GM10248 (cell line): ENCODE measurements at regions not wholly inside any gene's neighbourhood (a gene's known extent, or its start where the extent isn't known, plus 50 kb on each side); places are given as distances from the start of the nearest gene placed in this dataset.
"Not testable (repeated sequence)": the region's sequence is repeated elsewhere in the genome, so short reads cannot be mapped to it uniquely, and the experiment has no call there.

Experiments used
- CTCF ChIA-PET: fragments of 300-600 bp; sonication (Branson Sonifier 250); formaldehyde crosslinking; extraction: SDS; loops from one replicate; lab custom pipeline; 2021; ENCODE audit warnings: antibody characterized with exemption; lab: Yijun Ruan, JAX
- POLR2A ChIA-PET: fragments of 350-650 bp; sonication (Branson Sonifier 250); formaldehyde crosslinking; extraction: SDS; loops from one replicate; lab custom pipeline; 2020; ENCODE audit warnings: antibody characterized with exemption; lab: Yijun Ruan, JAX
- DNase-seq: peaks from one replicate; pipeline ENCODE4 v3.0.0; 2012; ENCODE audit errors: extremely low spot score
- CTCF ChIP-seq: IDR thresholded peaks from 2 replicates; pipeline ENCODE4 v1.5.1; 2012; ENCODE audit warnings: mild to moderate bottlenecking, low read depth; ENCODE audit errors: extremely low read depth, missing control alignments, control extremely low read depth

GRCh38 chrX:130524476-130525194 is 122.8 kb downstream of the RBMX2 start:
- DNase-seq, result no peak
- CTCF ChIA-PET, result no interaction called here
- POLR2A ChIA-PET, result no interaction called here
- TF ChIP-seq CTCF, result no peak

- ChIA-PET POLR2A (no interaction called here), CTCF (no interaction called here)
- TF ChIP-seq CTCF, result no peak
- DNase-seq, result no peak
These were observed 127.7 kb downstream of the RBMX2 start for GRCh38 chrX:130529531-130529930.

- ChIA-PET CTCF (no interaction called here), POLR2A (no interaction called here)
- DNase-seq, result no peak
- no peak for TF ChIP-seq CTCF
These were observed 129.3 kb downstream of the RBMX2 start for GRCh38 chrX:130531066-130531465.

GRCh38 chrX:130539721-130540321 is 138.0 kb downstream of the RBMX2 start:
- ChIA-PET CTCF (interaction anchor here (0.8 to 5.9 kb wide), 11 partner anchors 11 to 418 kb away, joined by 3 to 35 read pairs (median 3); partner anchors contain the start of gene ENOX2), POLR2A (no interaction called here)
- DNase-seq, result peak; percentile 37
- peak; percentile 46 for TF ChIP-seq CTCF

- no peak for TF ChIP-seq CTCF
- POLR2A ChIA-PET, result no interaction called here
- DNase-seq, result no peak
- CTCF ChIA-PET, result interaction anchor here (2.0 to 5.9 kb wide), 2 partner anchors 32 to 373 kb away, joined by 6 to 35 read pairs; no protein-coding TSS in a partner anchor
These were observed 142.0 kb downstream of the RBMX2 start for GRCh38 chrX:130543603-130544325.

- POLR2A ChIA-PET, result no interaction called here
- no peak for TF ChIP-seq CTCF
- no peak for DNase-seq
- CTCF ChIA-PET, result no interaction called here
These were observed 144.0 kb downstream of the RBMX2 start for GRCh38 chrX:130545796-130546195.

GRCh38 chrX:130549382-130549781 is 147.6 kb downstream of the RBMX2 start:
- POLR2A ChIA-PET, DNase-seq, CTCF ChIA-PET: not testable (repeated sequence)
